RWPE2 (cell line): ENCODE measurements at regions not wholly inside any gene's neighbourhood (a gene's known extent, or its start where the extent isn't known, plus 50 kb on each side); places are given as distances from the start of the nearest gene placed in this dataset.
"Not testable (repeated sequence)": the region's sequence is repeated elsewhere in the genome, so short reads cannot be mapped to it uniquely, and the experiment has no call there.

ENCODE experiments used
- ATAC-seq: fragments of 200-7000 bp; cut with Tn5 transposase; 3 replicates; pipeline ENCODE4 v1.9.1; 2021; ENCODE audit warnings: low read depth
- DNase-seq: peaks from one replicate; pipeline ENCODE4 v3.0.0-alpha.2; 2020; ENCODE audit warnings: low spot score
- H3K27ac ChIP-seq: fragments of 450-650 bp; 2 replicates; pipeline ENCODE4 v1.5.1; 2017; ENCODE audit warnings: mild to moderate bottlenecking; ENCODE audit not compliant: poor library complexity, severe bottlenecking
- H3K27me3 ChIP-seq: fragments of 250-450 bp; sonication (Bioruptor Pico); 2 replicates; pipeline ENCODE4 v1.5.1; 2021; ENCODE audit warnings: mild to moderate bottlenecking, moderate library complexity; ENCODE audit not compliant: insufficient read depth, poor library complexity, severe bottlenecking
- H3K36me3 ChIP-seq: fragments of 250-450 bp; sonication (Bioruptor Pico); 2 replicates; pipeline ENCODE4 v1.5.1; 2020; ENCODE audit warnings: low read depth, mild to moderate bottlenecking, moderate library complexity
- H3K4me1 ChIP-seq: fragments of 250-450 bp; sonication (Bioruptor Pico); 2 replicates; pipeline ENCODE4 v1.5.1; 2021; ENCODE audit warnings: mild to moderate bottlenecking, moderate library complexity; ENCODE audit not compliant: insufficient read depth, poor library complexity, severe bottlenecking
- H3K4me3 ChIP-seq: fragments of 250-450 bp; sonication (Bioruptor Pico); 2 replicates; pipeline ENCODE4 v1.5.1; 2021; ENCODE audit warnings: mild to moderate bottlenecking, moderate library complexity; ENCODE audit not compliant: severe bottlenecking
- H3K9me3 ChIP-seq: fragments of 250-450 bp; sonication (Bioruptor Pico); 2 replicates; pipeline ENCODE4 v1.5.1; 2021; ENCODE audit warnings: mild to moderate bottlenecking, moderate library complexity; ENCODE audit not compliant: severe bottlenecking
- TF ChIP-seq, protein P1 (sequence below): fragments of 450-650 bp; IDR thresholded peaks from one replicate; pipeline ENCODE4 v1.5.1; 2017; ENCODE audit warnings: mild to moderate bottlenecking, moderate library complexity; ENCODE audit not compliant: poor library complexity, severe bottlenecking

DNA sequence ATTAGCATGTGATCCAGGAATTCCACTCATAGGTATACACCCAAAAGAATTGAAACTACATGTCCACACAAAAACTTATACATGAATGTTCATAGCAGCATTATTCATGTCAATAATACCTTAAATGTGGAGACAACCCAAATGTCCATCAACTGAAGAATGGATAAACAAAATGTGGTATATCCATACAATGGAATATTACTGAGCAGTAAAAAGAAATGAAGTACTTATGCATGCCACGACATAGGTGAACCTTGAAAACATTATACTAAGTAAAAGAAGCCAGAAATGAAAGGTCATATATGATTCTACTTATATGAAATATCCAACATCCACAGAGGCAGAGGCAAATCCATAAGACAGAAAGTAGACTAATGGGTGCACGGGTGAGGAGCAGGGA is 159.9 kb downstream of the UNC5CL start:
- no peak for ATAC-seq

DNA sequence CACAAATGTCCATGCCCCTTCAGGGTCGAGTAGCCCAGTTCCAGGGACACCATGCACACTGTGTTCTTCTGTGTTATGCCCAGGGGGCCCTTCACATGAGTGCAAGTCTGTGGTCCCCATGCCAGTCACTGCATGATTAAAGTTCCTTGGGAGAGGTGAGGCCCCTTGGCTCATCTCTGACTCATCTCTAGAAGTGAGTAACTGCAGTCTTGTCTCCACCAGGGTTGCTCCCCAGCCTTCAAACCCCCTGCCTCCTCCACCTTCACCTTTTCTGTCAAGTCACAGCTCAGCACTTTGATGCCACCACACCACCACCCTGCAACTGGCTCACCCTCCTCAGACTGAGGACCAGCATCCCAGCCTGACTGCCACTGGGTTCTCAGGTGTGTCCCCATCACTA is 161.7 kb downstream of the UNC5CL start:
- Histone ChIP-seq H3K4me3 (no peak overlapping the region), H3K27me3 (no peaks in the 10 kb centered on the region), H3K36me3 (no peaks in the 10 kb centered on the region), H3K9me3 (no peaks in the 10 kb centered on the region), H3K4me1 (no peaks in the 10 kb centered on the region), H3K27ac (no peak overlapping the region)
- TF ChIP-seq, protein P1, sequence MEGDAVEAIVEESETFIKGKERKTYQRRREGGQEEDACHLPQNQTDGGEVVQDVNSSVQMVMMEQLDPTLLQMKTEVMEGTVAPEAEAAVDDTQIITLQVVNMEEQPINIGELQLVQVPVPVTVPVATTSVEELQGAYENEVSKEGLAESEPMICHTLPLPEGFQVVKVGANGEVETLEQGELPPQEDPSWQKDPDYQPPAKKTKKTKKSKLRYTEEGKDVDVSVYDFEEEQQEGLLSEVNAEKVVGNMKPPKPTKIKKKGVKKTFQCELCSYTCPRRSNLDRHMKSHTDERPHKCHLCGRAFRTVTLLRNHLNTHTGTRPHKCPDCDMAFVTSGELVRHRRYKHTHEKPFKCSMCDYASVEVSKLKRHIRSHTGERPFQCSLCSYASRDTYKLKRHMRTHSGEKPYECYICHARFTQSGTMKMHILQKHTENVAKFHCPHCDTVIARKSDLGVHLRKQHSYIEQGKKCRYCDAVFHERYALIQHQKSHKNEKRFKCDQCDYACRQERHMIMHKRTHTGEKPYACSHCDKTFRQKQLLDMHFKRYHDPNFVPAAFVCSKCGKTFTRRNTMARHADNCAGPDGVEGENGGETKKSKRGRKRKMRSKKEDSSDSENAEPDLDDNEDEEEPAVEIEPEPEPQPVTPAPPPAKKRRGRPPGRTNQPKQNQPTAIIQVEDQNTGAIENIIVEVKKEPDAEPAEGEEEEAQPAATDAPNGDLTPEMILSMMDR, result no peak
- DNase-seq, result no peak
- peak; percentile 83 for ATAC-seq

More for the DNA sequence above, 159.9 kb downstream of the UNC5CL start:
- no peak for DNase-seq
- no peak overlapping the region for H3K27ac ChIP-seq
- H3K9me3 ChIP-seq, result no peaks in the 10 kb centered on the region
- H3K36me3 ChIP-seq, result no peaks in the 10 kb centered on the region
- TF ChIP-seq, protein P1, result no peak
- H3K27me3 ChIP-seq, result no peaks in the 10 kb centered on the region
- H3K4me1 ChIP-seq, result no peaks in the 10 kb centered on the region
- no peak overlapping the region for H3K4me3 ChIP-seq

DNA sequence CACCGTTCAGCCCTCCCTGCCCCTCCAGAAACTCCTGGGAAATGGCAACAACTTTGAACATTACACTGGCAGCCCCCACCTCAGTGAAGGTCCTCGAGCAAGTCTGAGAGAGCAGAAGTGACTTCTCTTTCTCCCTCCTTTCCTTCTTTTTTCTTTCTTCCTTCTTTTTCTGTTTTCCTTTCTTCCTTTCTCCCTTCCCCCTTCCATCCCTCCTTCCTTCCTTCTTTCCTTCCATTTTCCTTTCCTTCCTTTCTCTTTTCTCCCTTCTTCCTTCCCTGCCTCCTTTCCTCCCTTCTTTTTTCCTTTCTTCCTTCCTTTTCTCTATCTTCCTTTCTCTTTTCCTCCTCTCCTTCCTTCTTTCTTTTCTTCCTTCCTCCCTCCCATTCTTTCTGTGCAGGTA is 162.7 kb downstream of the UNC5CL start:
- H3K4me1 ChIP-seq, result no peaks in the 10 kb centered on the region
- TF ChIP-seq, protein P1, result no peak
- H3K27me3 ChIP-seq, result no peaks in the 10 kb centered on the region

DNA sequence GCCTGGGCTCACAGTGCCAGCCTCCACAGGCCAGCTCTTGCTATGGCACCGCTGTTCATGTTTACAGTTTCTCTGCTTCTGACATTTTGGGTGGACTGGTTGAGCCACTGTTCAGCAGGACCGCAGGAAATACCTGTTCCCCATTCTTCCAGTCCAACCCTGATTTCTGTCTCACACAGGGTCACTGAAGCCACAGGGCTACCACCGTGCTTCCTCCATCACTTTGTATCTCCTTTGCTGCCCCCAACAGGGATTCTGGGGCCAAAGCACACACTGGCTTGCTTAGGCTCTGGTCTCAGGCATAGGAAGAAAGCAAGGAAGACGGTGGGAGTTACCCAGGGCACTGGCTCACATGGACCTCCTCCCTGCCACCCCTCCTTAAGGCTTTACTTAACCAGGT is 164.5 kb downstream of the UNC5CL start:
- TF ChIP-seq, protein P1, result no peak
- Histone ChIP-seq H3K27me3 (no peaks in the 10 kb centered on the region), H3K36me3 (no peaks in the 10 kb centered on the region), H3K4me1 (no peaks in the 10 kb centered on the region), H3K27ac (no peak overlapping the region), H3K9me3 (no peaks in the 10 kb centered on the region), H3K4me3 (no peak overlapping the region)
- no peak for ATAC-seq
- DNase-seq, result no peak

More for the DNA sequence above, 162.7 kb downstream of the UNC5CL start:
- DNase-seq (no peak), ATAC-seq (no peak)
- Histone ChIP-seq H3K36me3 (no peaks in the 10 kb centered on the region), H3K27ac (no peak overlapping the region), H3K4me3 (no peak overlapping the region), H3K9me3 (no peaks in the 10 kb centered on the region)

DNA sequence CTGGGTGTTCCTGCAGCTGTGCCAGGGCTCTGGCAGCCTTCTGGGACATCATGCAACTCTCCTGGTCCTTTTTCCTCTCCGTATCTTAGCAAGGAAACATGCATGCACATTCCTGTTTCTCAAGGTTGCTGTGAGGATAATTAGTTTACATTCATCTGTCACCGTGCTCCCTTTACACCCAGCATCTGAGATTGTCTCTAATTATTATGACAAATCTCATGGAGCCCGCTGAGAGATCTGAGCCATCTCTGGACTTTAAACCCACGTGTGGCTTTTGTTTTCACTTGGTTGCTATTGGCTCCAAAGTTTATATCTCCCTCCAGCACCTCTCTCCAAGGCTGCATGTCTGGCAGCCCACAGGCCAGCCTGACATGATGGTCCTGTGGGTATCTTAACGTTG is 167.6 kb downstream of the UNC5CL start:
- Histone ChIP-seq H3K4me3 (no peak overlapping the region), H3K27ac (no peak overlapping the region), H3K36me3 (no peaks in the 10 kb centered on the region), H3K4me1 (no peaks in the 10 kb centered on the region), H3K9me3 (no peaks in the 10 kb centered on the region), H3K27me3 (no peaks in the 10 kb centered on the region)
- ATAC-seq (no peak), DNase-seq (no peak)
- TF ChIP-seq, protein P1, result no peak

DNA sequence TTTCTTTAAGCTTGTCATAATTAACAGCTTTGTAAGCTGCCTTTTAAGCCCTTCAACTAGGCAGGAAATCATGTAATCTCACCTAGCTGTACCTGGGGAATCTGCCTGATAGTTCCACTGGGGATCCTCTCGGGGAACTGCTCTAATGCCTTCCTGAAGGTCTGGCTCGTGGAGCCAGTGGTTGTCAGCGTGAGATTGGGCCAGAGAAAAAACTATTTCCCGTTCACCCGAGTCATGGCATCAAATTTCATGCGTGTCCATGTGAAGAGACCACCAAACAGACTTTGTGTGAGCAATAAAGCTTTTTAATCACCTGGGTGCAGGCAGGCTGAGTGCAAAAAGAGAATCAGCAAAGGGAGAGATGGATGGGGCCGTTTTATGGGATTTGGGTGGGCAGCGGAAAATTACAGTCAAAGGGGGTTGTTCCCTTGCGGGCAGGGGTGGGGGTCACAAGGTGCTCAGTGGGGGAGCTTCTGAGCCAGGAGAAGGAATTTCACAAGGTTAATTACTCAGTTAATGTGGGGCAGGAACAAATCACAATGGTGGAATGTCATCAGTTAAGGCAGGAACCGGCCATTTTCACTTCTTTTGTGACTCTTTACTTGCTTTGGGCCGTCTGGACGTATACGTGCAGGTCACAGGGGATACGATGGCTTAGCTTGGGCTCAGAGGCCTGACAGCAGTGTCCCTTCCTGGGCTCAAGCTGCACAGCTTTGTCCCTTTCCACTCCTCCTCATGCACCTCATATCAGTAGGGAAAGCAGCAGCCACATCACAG is 170.7 kb downstream of the UNC5CL start:
- ATAC-seq, H3K27ac ChIP-seq, DNase-seq, H3K9me3 ChIP-seq, H3K36me3 ChIP-seq, H3K27me3 ChIP-seq, H3K4me1 ChIP-seq, H3K4me3 ChIP-seq: not testable (repeated sequence)

DNA sequence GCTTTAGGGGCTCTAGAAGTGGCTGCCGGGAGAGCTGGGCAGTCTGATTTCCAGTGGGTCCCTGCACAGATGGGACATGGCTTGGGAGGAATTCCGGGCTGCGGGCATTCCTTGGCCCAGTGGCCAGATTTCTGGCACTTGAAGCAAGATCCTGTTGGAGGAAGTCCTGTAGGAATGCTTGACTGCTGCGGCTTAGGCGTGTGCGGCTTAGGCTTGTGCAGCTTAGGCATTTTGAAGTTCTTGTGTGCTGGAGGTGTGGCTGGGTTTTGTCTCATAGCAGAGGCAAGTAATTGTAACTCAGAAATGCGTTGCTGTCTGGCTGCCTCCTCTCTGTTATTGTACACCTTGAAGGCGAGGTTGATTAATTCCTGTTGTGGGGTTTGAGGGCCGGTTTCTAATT is 171.5 kb downstream of the UNC5CL start:
- not testable (repeated sequence) for DNase-seq, H3K27me3 ChIP-seq, H3K9me3 ChIP-seq, H3K36me3 ChIP-seq, H3K27ac ChIP-seq, H3K4me3 ChIP-seq, H3K4me1 ChIP-seq, ATAC-seq
